K562 (cell line): ENCODE measurements at regions not wholly inside any gene's neighbourhood (a gene's known extent, or its start where the extent isn't known, plus 50 kb on each side); places are given as distances from the start of the nearest gene placed in this dataset.

Experiments
- ATAC-seq: fragments of 200-7000 bp; cut with Tn5 transposase; 3 replicates; pipeline ENCODE4 v1.9.1; 2020; ENCODE audit warnings: moderate library complexity
- BruUV-seq: library from RNA; stranded (reverse); fragments of 400-500 nt; replicated peaks from 2 replicates; lab custom pipeline; 2021; lab: Mats Ljungman, UMichigan
- CTCF ChIA-PET: fragments of 300-600 bp; formaldehyde crosslinking; extraction: SDS; loops from one replicate; lab custom pipeline; 2021; ENCODE audit warnings: low intra/inter-chr PET ratio; lab: Yijun Ruan, JAX
- POLR2A ChIA-PET: fragments of 300-600, 350-650 bp; sonication (Branson Sonifier 250); formaldehyde crosslinking; extraction: SDS; loops from one replicate; lab custom pipeline; 2021; ENCODE audit warnings: antibody characterized with exemption, inconsistent platforms; lab: Yijun Ruan, JAX
- DNase-seq, 4 experiments: peaks; one replicate each; pipeline versions ENCODE4 v3.0.0 to v3.0.0-alpha.2; 2011 to 2018; ENCODE audit warnings: low spot score in 3 of 4, mixed read lengths in 3 of 4; ENCODE audit errors: extremely low read depth in 1 of 4
- FAIRE-seq: peaks from 2 replicates; lab custom pipeline; 2011; peaks lifted over from hg19 to GRCh38; lab: Jason Lieb, UNC
- H2AFZ ChIP-seq: 2 replicates; pipeline ENCODE4 v1.6.0; 2011; ENCODE audit warnings: low read depth, low read length, control low read depth, inconsistent platforms
- H3K27ac ChIP-seq: fragments of 200-600 bp; 3 replicates; pipeline ENCODE4 v1.8.0; 2011; ENCODE audit warnings: low read depth, mild to moderate bottlenecking, control low read depth, inconsistent platforms, low read length, moderate library complexity, mixed read lengths; ENCODE audit errors: extremely low read depth
- H3K27me3 ChIP-seq, 2 experiments: fragments of 300-600 bp in 1 of 2; 2 replicates in 1 of 2; 3 replicates in 1 of 2; pipeline versions ENCODE4 v1.6.0 to v1.8.0; 2011; ENCODE audit warnings: inconsistent platforms in 2 of 2, low read length in 2 of 2, mild to moderate bottlenecking in 1 of 2, mixed read lengths in 1 of 2, moderate library complexity in 1 of 2; ENCODE audit not compliant: control insufficient read depth in 2 of 2, insufficient read depth in 2 of 2
- H3K36me3 ChIP-seq: fragments of 300-600 bp; 3 replicates; pipeline ENCODE4 v1.8.0; 2011; ENCODE audit warnings: mild to moderate bottlenecking, low read length, inconsistent platforms; ENCODE audit not compliant: control insufficient read depth, insufficient read depth
- H3K4me1 ChIP-seq, 2 experiments: fragments of 200-600 bp in 1 of 2; replicated peaks in 1 of 2; 2 replicates in 1 of 2; 3 replicates in 1 of 2; pipeline versions ENCODE4 v1.5.1 to v1.8.0; 2011; ENCODE audit warnings: inconsistent platforms in 2 of 2, low read length in 2 of 2, mild to moderate bottlenecking in 1 of 2, mixed read lengths in 1 of 2, moderate library complexity in 1 of 2; ENCODE audit not compliant: control insufficient read depth in 2 of 2, insufficient read depth in 2 of 2
- H3K4me2 ChIP-seq: 2 replicates; pipeline ENCODE4 v1.6.1; 2011; ENCODE audit warnings: low read length, control low read depth, inconsistent platforms, mixed read lengths; ENCODE audit not compliant: insufficient read depth
- H3K4me3 ChIP-seq: fragments of 200-600 bp; sonication (generic), shearing (Covaris generic); 2 replicates; pipeline ENCODE4 v1.5.1; 2016; ENCODE audit warnings: control low read depth, inconsistent platforms
- H3K79me2 ChIP-seq: fragments of 200-600 bp; 3 replicates; pipeline ENCODE4 v1.8.0; 2011; ENCODE audit warnings: low read length, inconsistent platforms; ENCODE audit not compliant: control insufficient read depth, insufficient read depth
- H3K9ac ChIP-seq, 2 experiments: 2 replicates each; pipeline versions ENCODE4 v1.6.0 to v1.6.1; 2011; ENCODE audit warnings: low read depth in 2 of 2, low read length in 2 of 2, control low read depth in 1 of 2, inconsistent platforms in 1 of 2, mild to moderate bottlenecking in 1 of 2, mixed read lengths in 1 of 2; ENCODE audit not compliant: insufficient read depth in 1 of 2
- H3K9me1 ChIP-seq: one replicate; pipeline ENCODE4 v1.6.0; 2011; ENCODE audit warnings: inconsistent platforms, mild to moderate bottlenecking, low read length, moderate library complexity; ENCODE audit not compliant: control insufficient read depth, insufficient read depth
- H3K9me3 ChIP-seq: replicated peaks from 2 replicates; pipeline ENCODE4 v1.5.1; 2011; ENCODE audit warnings: low read depth, low read length, inconsistent platforms; ENCODE audit not compliant: control insufficient read depth, insufficient read depth
- H4K20me1 ChIP-seq: replicated peaks from 2 replicates; pipeline ENCODE4 v1.6.1; 2011; ENCODE audit warnings: low read length, inconsistent platforms, mixed read lengths; ENCODE audit not compliant: control insufficient read depth, insufficient read depth
- CTCFL ChIP-seq: IDR thresholded peaks from 2 replicates; pipeline ENCODE4 v1.6.1; 2011; ENCODE audit warnings: borderline replicate concordance, low read depth, mild to moderate bottlenecking, moderate library complexity, low read length; ENCODE audit not compliant: insufficient read depth, poor library complexity, severe bottlenecking
- HLTF ChIP-seq: fragments of 450-650 bp; IDR thresholded peaks from 2 replicates; pipeline ENCODE4 v1.6.1; 2016
- NCOA6 ChIP-seq: fragments of 450-650 bp; IDR thresholded peaks from 2 replicates; pipeline ENCODE4 v1.6.1; 2017; ENCODE audit warnings: mild to moderate bottlenecking
- NFIX ChIP-seq: fragments of 250-450 bp; sonication (Bioruptor Pico); IDR thresholded peaks from 2 replicates; pipeline ENCODE4 v1.4.0; 2020; ENCODE audit warnings: low read depth, mild to moderate bottlenecking, moderate library complexity
- ZNF583 ChIP-seq: fragments of 250-450 bp; sonication (Bioruptor Pico); IDR thresholded peaks from 2 replicates; pipeline ENCODE4 v1.4.0; 2020
- ZNF699 ChIP-seq: fragments of 250-450 bp; sonication (Bioruptor Pico); IDR thresholded peaks from 2 replicates; pipeline ENCODE4 v1.8.0; 2021; ENCODE audit warnings: mild to moderate bottlenecking, moderate library complexity; ENCODE audit not compliant: insufficient replicate concordance
- WGBS: fragments of 100-300 bp; shearing (Covaris generic); methylation state at CpG from one replicate; pipeline ENCODE4 v1.1.6; 2016; ENCODE audit warnings: low coverage, mixed read lengths; ENCODE audit not compliant: insufficient coverage; ENCODE audit errors: missing lambda C conversion rate; 5-methylcytosine and 5-hydroxymethylcytosine counted together
- in situ Hi-C: fragments of 300-500 bp; cut with MboI; formaldehyde crosslinking; loops from 4 replicates; pipeline ENCODE4 v1.15.0; 2018; ENCODE audit warnings: inconsistent platforms, mixed read lengths
- intact Hi-C: fragments of 100-400 bp; cut with micrococcal nuclease; formaldehyde crosslinking; loops from 2 replicates; pipeline ENCODE4 v1.14.2; 2022

- no peak for TF ChIP-seq NFIX (CRISPR knock-in tag)
- TF ChIP-seq ZNF583 (CRISPR knock-in tag): no peak
Measured at GRCh38 chr4:120228086-120228485, 161.4 kb upstream of the MAD2L1 start (continued).

GRCh38 chr4:120227554-120227953 is 160.9 kb upstream of the MAD2L1 start:
- Histone ChIP-seq H3K4me2 (no peak overlapping the region), H3K79me2 (no peaks in the 10 kb centered on the region), H2AFZ (no peak overlapping the region), H4K20me1 (no peaks in the 10 kb centered on the region), H3K27me3 (no peaks in the 10 kb centered on the region), H3K4me3 (no peak overlapping the region), H3K4me1 (no peaks in the 10 kb centered on the region), H3K9ac (no peak overlapping the region), H3K9me1 (no peaks in the 10 kb centered on the region), H3K27ac (no peak overlapping the region), H3K36me3 (no peaks in the 10 kb centered on the region), H3K9me3 (no peaks in the 10 kb centered on the region)
- FAIRE-seq: no peak
- POLR2A ChIA-PET: no interaction called here
- 0% methylated on average over 1 of the region's 1 CpG for whole genome bisulfite sequencing
- no peak for ATAC-seq
- intact Hi-C loops (no loop called here), in situ Hi-C loops (no loop called here)
- no peak for TF ChIP-seq NCOA6
- TF ChIP-seq HLTF: no peak
- no peak for TF ChIP-seq ZNF699
- TF ChIP-seq CTCFL: no peak
- CTCF ChIA-PET: no interaction called here
- BruUV-seq: no TSS peak
- no peak for DNase-seq
